Astrocyte (in vitro differentiated cells and primary cell): ENCODE measurements at regions not wholly inside any gene's neighbourhood (a gene's known extent, or its start where the extent isn't known, plus 50 kb on each side); places are given as distances from the start of the nearest gene placed in this dataset.
A peak's percentile ranks its signal among the peaks of the same experiment; 100 is the strongest.

ENCODE experiments used
- DNase-seq: peaks from one replicate; pipeline ENCODE4 v3.0.0-alpha.2; 2010; ENCODE audit warnings: low read depth
- FAIRE-seq: peaks from 2 replicates; lab custom pipeline; 2011; peaks lifted over from hg19 to GRCh38; lab: Jason Lieb, UNC
- H2AFZ ChIP-seq: 2 replicates; pipeline ENCODE4 v1.6.0; 2012; ENCODE audit warnings: low read depth, low read length, inconsistent platforms
- H3K27ac ChIP-seq: 2 replicates; pipeline ENCODE4 v1.5.1; 2011; ENCODE audit warnings: low read depth, low read length, inconsistent platforms
- H3K27me3 ChIP-seq: 2 replicates; pipeline ENCODE4 v1.6.0; 2011; ENCODE audit warnings: low read length, inconsistent platforms; ENCODE audit not compliant: insufficient read depth
- H3K36me3 ChIP-seq: 2 replicates; pipeline ENCODE4 v1.5.1; 2011; ENCODE audit warnings: low read length, inconsistent platforms; ENCODE audit not compliant: insufficient read depth
- H3K4me1 ChIP-seq: 2 replicates; pipeline ENCODE4 v1.5.1; 2011; ENCODE audit warnings: low read length, inconsistent platforms; ENCODE audit not compliant: insufficient read depth
- H3K4me2 ChIP-seq: 2 replicates; pipeline ENCODE4 v1.6.0; 2012; ENCODE audit warnings: low read length, inconsistent platforms
- H3K4me3 ChIP-seq: 2 replicates; pipeline ENCODE4 v1.5.1; 2011; ENCODE audit warnings: low read depth, mild to moderate bottlenecking, low read length, inconsistent platforms; ENCODE audit not compliant: insufficient read depth
- H3K79me2 ChIP-seq: 2 replicates; pipeline ENCODE4 v1.6.0; 2012; ENCODE audit warnings: mild to moderate bottlenecking, low read length, inconsistent platforms; ENCODE audit not compliant: insufficient read depth
- H3K9ac ChIP-seq: 2 replicates; pipeline ENCODE4 v1.6.0; 2012; ENCODE audit warnings: mild to moderate bottlenecking, low read length, inconsistent platforms
- H3K9me3 ChIP-seq: 2 replicates; pipeline ENCODE4 v1.5.1; 2012; ENCODE audit warnings: low read depth, mild to moderate bottlenecking, low read length, inconsistent platforms; ENCODE audit not compliant: insufficient read depth
- H4K20me1 ChIP-seq: 2 replicates; pipeline ENCODE4 v1.6.0; 2012; ENCODE audit warnings: low read length, inconsistent platforms; ENCODE audit not compliant: insufficient read depth
- H3K27ac Mint-ChIP-seq: one replicate; pipeline ENCODE4 v1.8.0; 2021; ENCODE audit warnings: mild to moderate bottlenecking, mixed read lengths; ENCODE audit not compliant: unreplicated experiment
- H3K27me3 Mint-ChIP-seq: one replicate; pipeline ENCODE4 v1.8.0; 2021; ENCODE audit warnings: low read depth, mixed read lengths; ENCODE audit not compliant: unreplicated experiment
- H3K36me3 Mint-ChIP-seq: one replicate; pipeline ENCODE4 v1.8.0; 2021; ENCODE audit warnings: low read depth, mixed read lengths; ENCODE audit not compliant: unreplicated experiment
- H3K4me1 Mint-ChIP-seq: one replicate; pipeline ENCODE4 v1.8.0; 2021; ENCODE audit warnings: low read depth, mixed read lengths; ENCODE audit not compliant: unreplicated experiment
- H3K4me3 Mint-ChIP-seq: one replicate; pipeline ENCODE4 v1.8.0; 2021; ENCODE audit warnings: mild to moderate bottlenecking, moderate library complexity, mixed read lengths; ENCODE audit not compliant: unreplicated experiment
- H3K9me3 Mint-ChIP-seq: one replicate; pipeline ENCODE4 v1.8.0; 2021; ENCODE audit warnings: mild to moderate bottlenecking, mixed read lengths; ENCODE audit not compliant: unreplicated experiment
- EZH2 ChIP-seq: IDR thresholded peaks from 2 replicates; pipeline ENCODE4 v1.6.1; 2012; ENCODE audit warnings: mild to moderate bottlenecking, low read length, inconsistent platforms; ENCODE audit not compliant: insufficient read depth
- TF ChIP-seq, protein P1 (sequence below): IDR thresholded peaks from 2 replicates; pipeline ENCODE4 v1.5.1; 2011; ENCODE audit warnings: low read depth, mild to moderate bottlenecking, inconsistent platforms, low read length, moderate library complexity; ENCODE audit not compliant: insufficient read depth

DNA sequence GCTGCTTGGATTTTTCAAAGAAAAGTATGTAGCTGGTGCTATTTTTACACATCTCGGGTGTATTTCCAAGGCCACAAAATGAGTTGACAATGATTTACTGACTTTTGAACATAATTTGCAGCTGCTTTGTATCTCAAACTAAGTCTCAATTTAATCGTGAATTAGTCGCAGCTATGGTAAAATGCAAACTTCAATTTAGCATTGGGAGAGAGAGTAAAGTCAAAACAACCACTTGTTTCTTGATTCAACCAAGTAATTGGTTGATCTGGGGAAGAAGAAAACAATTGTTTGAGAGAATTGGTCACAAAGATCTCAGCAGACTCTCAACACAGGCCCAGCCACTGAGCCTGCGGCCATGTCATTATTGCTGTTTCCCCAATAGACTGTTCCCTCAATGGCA, 75.0 kb upstream of the DYRK2 start:
- TF ChIP-seq, protein P1, sequence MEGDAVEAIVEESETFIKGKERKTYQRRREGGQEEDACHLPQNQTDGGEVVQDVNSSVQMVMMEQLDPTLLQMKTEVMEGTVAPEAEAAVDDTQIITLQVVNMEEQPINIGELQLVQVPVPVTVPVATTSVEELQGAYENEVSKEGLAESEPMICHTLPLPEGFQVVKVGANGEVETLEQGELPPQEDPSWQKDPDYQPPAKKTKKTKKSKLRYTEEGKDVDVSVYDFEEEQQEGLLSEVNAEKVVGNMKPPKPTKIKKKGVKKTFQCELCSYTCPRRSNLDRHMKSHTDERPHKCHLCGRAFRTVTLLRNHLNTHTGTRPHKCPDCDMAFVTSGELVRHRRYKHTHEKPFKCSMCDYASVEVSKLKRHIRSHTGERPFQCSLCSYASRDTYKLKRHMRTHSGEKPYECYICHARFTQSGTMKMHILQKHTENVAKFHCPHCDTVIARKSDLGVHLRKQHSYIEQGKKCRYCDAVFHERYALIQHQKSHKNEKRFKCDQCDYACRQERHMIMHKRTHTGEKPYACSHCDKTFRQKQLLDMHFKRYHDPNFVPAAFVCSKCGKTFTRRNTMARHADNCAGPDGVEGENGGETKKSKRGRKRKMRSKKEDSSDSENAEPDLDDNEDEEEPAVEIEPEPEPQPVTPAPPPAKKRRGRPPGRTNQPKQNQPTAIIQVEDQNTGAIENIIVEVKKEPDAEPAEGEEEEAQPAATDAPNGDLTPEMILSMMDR = no peak
- TF ChIP-seq EZH2 = no peak
- no peak overlapping the region for H3K27ac Mint-ChIP-seq
- no peaks in the 10 kb centered on the region for H3K9me3 ChIP-seq
- H4K20me1 ChIP-seq = no peaks in the 10 kb centered on the region
- no peaks in the 10 kb centered on the region for H3K4me1 Mint-ChIP-seq
- no peaks in the 10 kb centered on the region for H3K27me3 Mint-ChIP-seq
- peaks cover 4% of the 10 kb centered on the region for H3K9me3 Mint-ChIP-seq
- no peak overlapping the region for H2AFZ ChIP-seq
- H3K4me1 ChIP-seq = no peaks in the 10 kb centered on the region
- H3K4me2 ChIP-seq = no peak overlapping the region
- no peaks in the 10 kb centered on the region for H3K79me2 ChIP-seq
- H3K4me3 Mint-ChIP-seq = no peak overlapping the region
- H3K27me3 ChIP-seq = no peaks in the 10 kb centered on the region
- DNase-seq (no peak), FAIRE-seq (no peak)
- no peaks in the 10 kb centered on the region for H3K36me3 ChIP-seq
- H3K9ac ChIP-seq = no peak overlapping the region
- no peaks in the 10 kb centered on the region for H3K36me3 Mint-ChIP-seq
- H3K27ac ChIP-seq = no peak overlapping the region
- no peak overlapping the region for H3K4me3 ChIP-seq

DNA sequence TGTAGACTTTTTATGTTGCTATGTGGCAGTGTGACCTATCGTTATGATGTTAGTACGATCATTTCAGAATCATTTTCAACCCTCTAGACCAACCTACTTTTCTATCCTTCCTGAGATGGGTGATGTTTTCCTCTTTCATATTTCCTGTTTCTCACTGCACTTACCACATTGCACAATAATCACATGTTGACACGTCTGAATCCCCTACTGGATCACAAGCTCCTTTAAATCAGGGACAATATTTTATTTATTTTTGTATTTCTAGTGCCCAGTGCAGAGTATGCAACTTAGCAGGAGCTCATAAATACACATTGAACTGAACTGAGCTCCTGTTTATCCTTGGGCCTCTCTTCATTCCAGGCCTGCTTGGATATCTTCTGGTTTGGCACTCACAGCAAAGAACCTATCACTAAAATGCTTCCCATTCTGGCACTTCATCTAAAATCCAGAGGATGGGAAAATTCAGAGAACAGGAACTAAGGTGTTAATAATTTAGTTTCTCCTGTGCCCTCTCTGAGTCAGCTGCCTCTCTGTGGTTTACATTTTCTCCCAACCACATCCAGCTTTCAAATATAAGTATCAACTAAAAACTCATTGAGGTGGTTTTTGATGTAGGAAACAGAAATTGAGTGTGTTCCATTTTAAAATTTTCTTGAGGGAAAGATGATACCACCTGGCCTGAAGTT, 69.4 kb upstream of the DYRK2 start:
- Histone ChIP-seq H3K4me1 (no peaks in the 10 kb centered on the region), H2AFZ (no peak overlapping the region)
- no peak for TF ChIP-seq EZH2
- TF ChIP-seq, protein P1 = no peak

DNA sequence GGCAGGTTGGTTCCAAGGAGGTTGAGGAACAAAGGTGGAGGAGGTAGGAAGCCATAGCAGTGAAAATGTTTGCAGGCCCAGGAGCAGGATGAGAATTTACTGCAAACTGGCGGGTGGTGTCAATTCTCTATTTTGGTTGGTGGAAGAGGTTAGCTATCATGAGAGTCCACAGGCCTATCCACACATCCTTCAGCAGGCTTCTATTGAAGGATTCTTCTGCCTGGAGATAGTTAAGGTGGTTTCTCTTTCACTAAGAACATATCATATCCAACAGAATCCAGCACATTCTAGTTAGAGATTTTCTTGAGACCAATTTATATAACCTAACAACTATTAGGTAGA, 68.9 kb upstream of the DYRK2 start:
- peaks cover 4% of the 10 kb centered on the region for H3K9me3 Mint-ChIP-seq
- Histone ChIP-seq H3K4me3 (no peak overlapping the region), H2AFZ (no peak overlapping the region), H3K9me3 (no peaks in the 10 kb centered on the region), H3K27me3 (no peaks in the 10 kb centered on the region), H3K36me3 (no peaks in the 10 kb centered on the region), H3K27ac (no peak overlapping the region), H3K9ac (no peak overlapping the region), H3K4me1 (no peaks in the 10 kb centered on the region), H3K79me2 (no peaks in the 10 kb centered on the region), H4K20me1 (no peaks in the 10 kb centered on the region), H3K4me2 (no peak overlapping the region)
- H3K27ac Mint-ChIP-seq = no peak overlapping the region
- H3K27me3 Mint-ChIP-seq = peaks cover 1% of the 10 kb centered on the region
- no peak overlapping the region for H3K4me3 Mint-ChIP-seq
- FAIRE-seq (no peak), DNase-seq (no peak)
- H3K4me1 Mint-ChIP-seq = peaks cover 11% of the 10 kb centered on the region
- TF ChIP-seq, protein P1 = no peak
- H3K36me3 Mint-ChIP-seq = no peaks in the 10 kb centered on the region

More for the DNA sequence above, 69.4 kb upstream of the DYRK2 start:
- FAIRE-seq (no peak), DNase-seq (peak; percentile 40)
- no peak overlapping the region for H3K4me3 ChIP-seq
- no peaks in the 10 kb centered on the region for H3K36me3 Mint-ChIP-seq
- no peaks in the 10 kb centered on the region for H4K20me1 ChIP-seq
- H3K27me3 ChIP-seq = no peaks in the 10 kb centered on the region
- no peaks in the 10 kb centered on the region for H3K79me2 ChIP-seq
- H3K4me2 ChIP-seq = no peak overlapping the region
- peak overlapping the region; percentile 49 for H3K27ac Mint-ChIP-seq
- H3K4me1 Mint-ChIP-seq = peaks cover 11% of the 10 kb centered on the region
- peaks cover 4% of the 10 kb centered on the region for H3K9me3 Mint-ChIP-seq
- H3K27me3 Mint-ChIP-seq = peaks cover 1% of the 10 kb centered on the region
- no peak overlapping the region for H3K4me3 Mint-ChIP-seq
- H3K36me3 ChIP-seq = no peaks in the 10 kb centered on the region
- no peak overlapping the region for H3K9ac ChIP-seq
- H3K27ac ChIP-seq = no peak overlapping the region
- no peaks in the 10 kb centered on the region for H3K9me3 ChIP-seq
